ENCODE measurements at regions not wholly inside any gene's neighbourhood (a gene's known extent, or its start where the extent isn't known, plus 50 kb on each side); places are given as distances from the start of the nearest gene placed in this dataset.
A peak's percentile ranks its signal among the peaks of the same experiment; 100 is the strongest.

GRCh38 chr6:148157841-148158240 lies 184.8 kb upstream of the SASH1 start:
- DNase-seq (ENCODE audit: low spot score) = no peak

- no peak for DNase-seq (ENCODE audit: low spot score)
These were observed 178.0 kb upstream of the SASH1 start for GRCh38 chr6:148164645-148165044.

- no peak for DNase-seq (ENCODE audit: low spot score)
These were observed 176.2 kb upstream of the SASH1 start for GRCh38 chr6:148166339-148166968.

GRCh38 chr6:148169706-148170105 lies 172.9 kb upstream of the SASH1 start:
- no peak for DNase-seq (ENCODE audit: low spot score)

- DNase-seq (ENCODE audit: low spot score) = no peak
These were observed 172.4 kb upstream of the SASH1 start for GRCh38 chr6:148170286-148170685.

GRCh38 chr6:148173548-148173947 lies 169.1 kb upstream of the SASH1 start:
- DNase-seq (ENCODE audit: low spot score) = no peak

GRCh38 chr6:148175550-148176188 lies 167.0 kb upstream of the SASH1 start:
- DNase-seq (ENCODE audit: low spot score) = no peak

- DNase-seq (ENCODE audit: low spot score) = peak; percentile 59
These were observed 164.9 kb upstream of the SASH1 start for GRCh38 chr6:148177589-148178233.

- DNase-seq (ENCODE audit: low spot score) = no peak
These were observed 162.9 kb upstream of the SASH1 start for GRCh38 chr6:148179786-148180185.

- no peak for DNase-seq (ENCODE audit: low spot score)
These were observed 160.3 kb upstream of the SASH1 start for GRCh38 chr6:148182378-148182777.

GRCh38 chr6:148183776-148184175 lies 158.9 kb upstream of the SASH1 start:
- DNase-seq (ENCODE audit: low spot score) = no peak

GRCh38 chr6:148186916-148187315 lies 155.7 kb upstream of the SASH1 start:
- DNase-seq (ENCODE audit: low spot score) = no peak

- DNase-seq (ENCODE audit: low spot score) = no peak
These were observed 150.3 kb upstream of the SASH1 start for GRCh38 chr6:148192310-148192709.

- no peak for DNase-seq (ENCODE audit: low spot score)
These were observed 149.5 kb upstream of the SASH1 start for GRCh38 chr6:148193063-148193680.

- no peak for DNase-seq (ENCODE audit: low spot score)
These were observed 147.1 kb upstream of the SASH1 start for GRCh38 chr6:148195511-148195910.

- DNase-seq (ENCODE audit: low spot score) = no peak
These were observed 143.1 kb upstream of the SASH1 start for GRCh38 chr6:148199584-148199983.

GRCh38 chr6:148200293-148200692 lies 142.3 kb upstream of the SASH1 start:
- no peak for DNase-seq (ENCODE audit: low spot score)

- no peak for DNase-seq (ENCODE audit: low spot score)
These were observed 141.9 kb upstream of the SASH1 start for GRCh38 chr6:148200781-148201180.

GRCh38 chr6:148203281-148203925 lies 139.2 kb upstream of the SASH1 start:
- no peak for DNase-seq (ENCODE audit: low spot score)

GRCh38 chr6:148203970-148204369 lies 138.7 kb upstream of the SASH1 start:
- no peak for DNase-seq (ENCODE audit: low spot score)

GRCh38 chr6:148208298-148208697 lies 134.3 kb upstream of the SASH1 start:
- no peak for DNase-seq (ENCODE audit: low spot score)

- no peak for DNase-seq (ENCODE audit: low spot score)
These were observed 130.8 kb upstream of the SASH1 start for GRCh38 chr6:148211777-148212324.

Data from ecto neural progenitor cell (in vitro differentiated cells).